Activated naive CD4-positive, alpha-beta T cell (primary cell): ENCODE measurements at regions not wholly inside any gene's neighbourhood (a gene's known extent, or its start where the extent isn't known, plus 50 kb on each side); places are given as distances from the start of the nearest gene placed in this dataset.
"Not testable (repeated sequence)": the region's sequence is repeated elsewhere in the genome, so short reads cannot be mapped to it uniquely, and the experiment has no call there.

Experiments used
- DNase-seq, 4 experiments: peaks; one replicate each; lab custom pipeline; 2025; lab: John Stamatoyannopoulos, UW

- no peak for DNase-seq
These were observed 206.8 kb upstream of the ZNF217 start for GRCh38 chr20:53800418-53800817.

GRCh38 chr20:53797085-53797484, 203.4 kb upstream of the ZNF217 start:
- no peak for DNase-seq

- DNase-seq: no peak
These were observed 201.5 kb upstream of the ZNF217 start for GRCh38 chr20:53795170-53795569.

- DNase-seq: no peak
These were observed 201.0 kb upstream of the ZNF217 start for GRCh38 chr20:53794529-53795115.

- DNase-seq: no peak
These were observed 200.2 kb upstream of the ZNF217 start for GRCh38 chr20:53793783-53794383.

GRCh38 chr20:53792946-53793536, 199.4 kb upstream of the ZNF217 start:
- no peak for DNase-seq

- DNase-seq: no peak
These were observed 196.5 kb upstream of the ZNF217 start for GRCh38 chr20:53789989-53790675.

GRCh38 chr20:53788253-53789022, 194.8 kb upstream of the ZNF217 start:
- no peak for DNase-seq

GRCh38 chr20:53787491-53787931, 193.9 kb upstream of the ZNF217 start:
- not testable (repeated sequence) for DNase-seq

- no peak for DNase-seq
These were observed 193.0 kb upstream of the ZNF217 start for GRCh38 chr20:53786445-53787267.

- DNase-seq: no peak
These were observed 192.4 kb upstream of the ZNF217 start for GRCh38 chr20:53786071-53786444.

- no peak for DNase-seq
These were observed 191.7 kb upstream of the ZNF217 start for GRCh38 chr20:53785320-53785719.

- no peak for DNase-seq
These were observed 190.1 kb upstream of the ZNF217 start for GRCh38 chr20:53783768-53784167.

- no peak for DNase-seq
These were observed 189.1 kb upstream of the ZNF217 start for GRCh38 chr20:53782612-53783246.

GRCh38 chr20:53779822-53780221, 186.2 kb upstream of the ZNF217 start:
- DNase-seq: no peak

GRCh38 chr20:53778736-53779135, 185.1 kb upstream of the ZNF217 start:
- no peak for DNase-seq

GRCh38 chr20:53778041-53778516, 184.4 kb upstream of the ZNF217 start:
- no peak for DNase-seq

- DNase-seq: not testable (repeated sequence)
These were observed 183.8 kb upstream of the ZNF217 start for GRCh38 chr20:53777402-53777801.

- no peak for DNase-seq
These were observed 183.2 kb upstream of the ZNF217 start for GRCh38 chr20:53776858-53777257.

- DNase-seq: no peak
These were observed 181.0 kb upstream of the ZNF217 start for GRCh38 chr20:53774461-53775203.
